Epithelial cell of proximal tubule (primary cell): ENCODE measurements at regions not wholly inside any gene's neighbourhood (a gene's known extent, or its start where the extent isn't known, plus 50 kb on each side); places are given as distances from the start of the nearest gene placed in this dataset.

ENCODE experiments used
- DNase-seq: peaks from one replicate; pipeline ENCODE4 v3.0.0-alpha.2; 2011; ENCODE audit warnings: low read depth
- H3K4me3 ChIP-seq: 2 replicates; pipeline ENCODE4 v1.5.1; 2011; ENCODE audit warnings: low read depth, mild to moderate bottlenecking, low read length
- CTCF ChIP-seq: conservative IDR thresholded peaks from 2 replicates; pipeline ENCODE4 v1.5.1; 2012; ENCODE audit warnings: low read depth, mild to moderate bottlenecking, low read length

- no peak overlapping the region for H3K4me3 ChIP-seq
- TF ChIP-seq CTCF: no peak
- no peak for DNase-seq
These were observed 690.9 kb downstream of the SLITRK6 start for GRCh38 chr13:85108356-85108755.

GRCh38 chr13:85099245-85099644 is 700.0 kb downstream of the SLITRK6 start:
- no peak for DNase-seq
- H3K4me3 ChIP-seq: no peak overlapping the region
- TF ChIP-seq CTCF: no peak

GRCh38 chr13:85095418-85096272 is 703.6 kb downstream of the SLITRK6 start:
- no peak for TF ChIP-seq CTCF
- no peak overlapping the region for H3K4me3 ChIP-seq
- DNase-seq: no peak

- TF ChIP-seq CTCF: no peak
- no peak overlapping the region for H3K4me3 ChIP-seq
- no peak for DNase-seq
These were observed 705.4 kb downstream of the SLITRK6 start for GRCh38 chr13:85093808-85094207.

- TF ChIP-seq CTCF: no peak
- DNase-seq: no peak
- H3K4me3 ChIP-seq: no peak overlapping the region
These were observed 707.5 kb downstream of the SLITRK6 start for GRCh38 chr13:85091631-85092234.

- no peak for TF ChIP-seq CTCF
- DNase-seq: no peak
- H3K4me3 ChIP-seq: no peak overlapping the region
These were observed 710.0 kb downstream of the SLITRK6 start for GRCh38 chr13:85089186-85089585.

GRCh38 chr13:85080691-85081090 is 718.5 kb downstream of the SLITRK6 start:
- DNase-seq: no peak
- TF ChIP-seq CTCF: no peak
- H3K4me3 ChIP-seq: no peak overlapping the region
